ENCODE measurements at regions not wholly inside any gene's neighbourhood (a gene's known extent, or its start where the extent isn't known, plus 50 kb on each side); places are given as distances from the start of the nearest gene placed in this dataset.

DNA sequence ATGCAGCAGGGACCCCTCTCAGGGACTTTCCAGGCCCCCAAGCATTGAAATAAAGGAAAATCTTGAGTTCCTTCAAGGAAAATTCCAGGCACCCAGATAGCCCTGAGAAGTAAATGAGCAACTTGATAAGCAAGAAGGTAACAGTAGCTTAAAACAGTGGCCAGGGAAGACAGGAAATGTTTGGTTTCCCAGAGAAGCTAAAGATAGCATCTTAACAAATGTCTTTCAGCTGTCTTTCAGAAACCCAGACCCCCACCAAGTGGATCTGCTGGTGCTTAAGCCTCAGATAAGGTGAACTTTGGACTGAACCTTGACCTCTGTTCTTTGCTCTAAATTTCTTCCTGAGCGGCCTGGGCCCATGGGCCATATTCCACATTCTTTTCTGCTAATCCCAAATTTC is 117.8 kb upstream of the CST7 start:
- H3K4me3 ChIP-seq (replicated peaks; ENCODE audit: low read depth, low read length), result no peak overlapping the region
- TF ChIP-seq, protein P1, sequence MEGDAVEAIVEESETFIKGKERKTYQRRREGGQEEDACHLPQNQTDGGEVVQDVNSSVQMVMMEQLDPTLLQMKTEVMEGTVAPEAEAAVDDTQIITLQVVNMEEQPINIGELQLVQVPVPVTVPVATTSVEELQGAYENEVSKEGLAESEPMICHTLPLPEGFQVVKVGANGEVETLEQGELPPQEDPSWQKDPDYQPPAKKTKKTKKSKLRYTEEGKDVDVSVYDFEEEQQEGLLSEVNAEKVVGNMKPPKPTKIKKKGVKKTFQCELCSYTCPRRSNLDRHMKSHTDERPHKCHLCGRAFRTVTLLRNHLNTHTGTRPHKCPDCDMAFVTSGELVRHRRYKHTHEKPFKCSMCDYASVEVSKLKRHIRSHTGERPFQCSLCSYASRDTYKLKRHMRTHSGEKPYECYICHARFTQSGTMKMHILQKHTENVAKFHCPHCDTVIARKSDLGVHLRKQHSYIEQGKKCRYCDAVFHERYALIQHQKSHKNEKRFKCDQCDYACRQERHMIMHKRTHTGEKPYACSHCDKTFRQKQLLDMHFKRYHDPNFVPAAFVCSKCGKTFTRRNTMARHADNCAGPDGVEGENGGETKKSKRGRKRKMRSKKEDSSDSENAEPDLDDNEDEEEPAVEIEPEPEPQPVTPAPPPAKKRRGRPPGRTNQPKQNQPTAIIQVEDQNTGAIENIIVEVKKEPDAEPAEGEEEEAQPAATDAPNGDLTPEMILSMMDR (IDR thresholded peaks at IDR 0.05; ENCODE audit: low read length, missing control alignments), result no peak
- DNase-seq (ENCODE audit: low read depth), result no peak

DNA sequence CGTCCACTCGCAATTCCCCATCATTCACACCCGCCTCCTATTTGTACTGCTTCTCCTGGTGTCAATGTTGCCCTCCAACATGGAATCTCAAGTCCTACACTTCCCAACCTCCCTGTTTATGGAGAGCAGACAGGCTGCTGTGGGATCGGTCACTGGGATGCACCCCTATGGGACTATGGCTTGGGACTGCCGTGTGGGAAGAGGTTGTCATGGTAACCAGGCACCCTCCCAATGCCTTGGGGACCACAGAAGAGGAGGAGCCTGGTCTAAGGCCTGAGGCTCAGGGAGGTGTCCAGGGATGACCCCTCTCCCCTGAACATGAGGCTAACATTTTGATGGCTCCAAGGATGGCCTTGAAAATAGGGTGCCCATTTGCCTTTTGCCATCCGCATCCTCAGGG is 116.6 kb upstream of the CST7 start:
- DNase-seq (ENCODE audit: low read depth), result no peak
- no peak overlapping the region for H3K4me3 ChIP-seq (replicated peaks; ENCODE audit: low read depth, low read length)
- TF ChIP-seq, protein P1 (IDR thresholded peaks at IDR 0.05; ENCODE audit: low read length, missing control alignments), result no peak

DNA sequence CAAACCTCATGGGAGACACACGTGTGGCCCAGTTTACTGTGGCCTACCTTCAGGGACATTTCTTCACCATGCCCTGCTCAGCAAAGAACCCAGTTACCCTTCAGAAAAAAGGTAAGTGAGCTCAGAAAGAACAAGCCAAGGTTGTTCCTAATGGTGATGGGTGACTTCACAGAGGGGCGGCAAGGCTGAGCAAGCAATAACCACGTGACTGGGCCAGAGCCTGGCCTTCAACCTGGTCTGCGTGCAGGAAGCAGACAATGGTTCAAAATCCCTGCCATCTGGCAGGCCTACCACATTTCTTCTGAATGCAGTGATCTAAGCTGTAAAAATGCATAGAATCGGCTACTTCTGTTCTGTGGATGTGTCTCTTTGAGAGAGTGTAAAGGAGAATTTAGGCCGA is 115.5 kb upstream of the CST7 start:
- no peak overlapping the region for H3K4me3 ChIP-seq (replicated peaks; ENCODE audit: low read depth, low read length)
- TF ChIP-seq, protein P1 (IDR thresholded peaks at IDR 0.05; ENCODE audit: low read length, missing control alignments), result no peak
- no peak for DNase-seq (ENCODE audit: low read depth)

DNA sequence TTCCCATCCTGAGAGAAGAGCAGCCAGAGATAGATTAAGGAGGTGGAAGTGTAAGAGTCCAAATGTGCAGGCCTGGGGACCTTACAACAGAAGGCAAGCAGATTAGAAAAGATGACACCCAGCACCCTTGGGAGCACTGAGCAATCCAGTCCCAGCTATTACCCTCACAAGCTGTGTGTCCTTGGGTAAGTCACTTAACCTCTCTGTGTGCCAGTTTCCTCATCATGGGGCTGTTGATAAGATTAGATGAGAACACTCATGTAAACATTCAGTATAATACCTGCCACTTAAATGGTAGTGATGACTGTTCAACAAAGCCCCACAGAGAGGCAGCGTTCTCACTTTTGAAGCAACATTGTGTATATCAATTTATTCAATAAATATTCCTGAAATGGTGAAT is 114.8 kb upstream of the CST7 start:
- no peak overlapping the region for H3K4me3 ChIP-seq (replicated peaks; ENCODE audit: low read depth, low read length)
- TF ChIP-seq, protein P1 (IDR thresholded peaks at IDR 0.05; ENCODE audit: low read length, missing control alignments), result no peak
- DNase-seq (ENCODE audit: low read depth), result no peak

DNA sequence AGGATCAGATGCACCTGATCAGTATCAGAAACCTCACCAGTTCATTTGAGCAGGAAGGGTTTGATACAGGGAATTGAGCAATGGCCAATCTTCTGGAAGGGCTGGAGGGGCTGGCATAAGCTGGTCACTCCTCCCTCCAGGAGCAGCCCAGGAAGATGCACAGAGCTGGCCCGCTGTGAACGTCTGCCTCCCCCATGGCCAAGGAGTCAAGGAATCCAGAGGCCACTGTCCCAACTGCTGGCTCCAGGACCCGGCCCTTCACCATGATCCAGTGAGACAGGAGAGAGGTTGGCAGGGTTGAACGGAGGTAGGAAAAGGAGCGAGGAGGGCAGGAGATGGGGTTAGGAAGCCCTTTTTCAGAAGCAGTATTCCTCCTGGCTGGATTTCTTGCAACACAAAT is 113.9 kb upstream of the CST7 start:
- TF ChIP-seq, protein P1 (IDR thresholded peaks at IDR 0.05; ENCODE audit: low read length, missing control alignments), result no peak
- no peak overlapping the region for H3K4me3 ChIP-seq (replicated peaks; ENCODE audit: low read depth, low read length)
- no peak for DNase-seq (ENCODE audit: low read depth)

DNA sequence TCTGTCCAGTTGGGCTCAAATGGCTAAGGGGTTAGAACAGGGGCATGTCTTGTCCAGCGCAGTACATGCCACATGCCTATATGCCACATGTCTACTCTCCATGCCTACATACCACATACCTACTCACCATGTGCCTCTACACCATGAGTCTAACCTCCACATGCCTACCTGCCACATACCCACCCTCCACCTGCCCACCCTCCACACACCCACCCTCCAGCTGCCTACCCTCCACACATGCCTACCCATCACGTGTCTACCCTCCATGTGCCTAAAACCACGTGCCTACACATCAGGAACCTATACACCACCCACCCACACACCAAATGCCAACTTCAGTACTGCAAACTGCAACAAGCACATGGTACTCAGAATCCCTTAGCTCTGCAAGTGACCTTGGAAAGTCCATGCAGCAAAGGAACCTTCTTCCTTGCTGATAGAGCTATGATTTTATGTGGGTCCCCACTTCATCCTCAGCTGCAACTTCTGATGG is 113.0 kb upstream of the CST7 start:
- TF ChIP-seq, protein P1 (IDR thresholded peaks at IDR 0.05; ENCODE audit: low read length, missing control alignments), result no peak
- no peak for DNase-seq (ENCODE audit: low read depth)
- no peak overlapping the region for H3K4me3 ChIP-seq (replicated peaks; ENCODE audit: low read depth, low read length)

GRCh38 chr20:24836661-24837299 is 112.3 kb upstream of the CST7 start:
- DNase-seq (ENCODE audit: low read depth), result no peak
- TF ChIP-seq, protein P1 (IDR thresholded peaks at IDR 0.05; ENCODE audit: low read length, missing control alignments), result no peak
- no peak overlapping the region for H3K4me3 ChIP-seq (replicated peaks; ENCODE audit: low read depth, low read length)
